Left ventricle myocardium superior (tissue), 1 donor: ENCODE measurements at regions not wholly inside any gene's neighbourhood (a gene's known extent, or its start where the extent isn't known, plus 50 kb on each side); places are given as distances from the start of the nearest gene placed in this dataset.

Source experiments
- ATAC-seq: fragments of 200-7000 bp; cut with Tn5 transposase; one replicate; pipeline ENCODE4 v1.9.1; 2020; ENCODE audit warnings: mild to moderate bottlenecking, moderate library complexity
- DNase-seq: peaks from one replicate; pipeline ENCODE4 v3.0.0-alpha.2; 2020
- intact Hi-C: fragments of 100-400 bp; cut with micrococcal nuclease; formaldehyde crosslinking; loops from one replicate; pipeline ENCODE4 v1.11.0; 2022
- donor health status: DM: no; HTN: yes; CAD: no; lungs with severe emphysema.

GRCh38 chr13:106689906-106690305 is 122.0 kb upstream of the ARGLU1 start:
- ATAC-seq (no peak), DNase-seq (no peak)
- intact Hi-C loops = no loop called here

- intact Hi-C loops = no loop called here
- DNase-seq (no peak), ATAC-seq (no peak)
Measured at GRCh38 chr13:106688940-106689339, 121.0 kb upstream of the ARGLU1 start.

- DNase-seq (no peak), ATAC-seq (no peak)
- intact Hi-C loops = no loop called here
Measured at GRCh38 chr13:106686163-106686562, 118.2 kb upstream of the ARGLU1 start.

GRCh38 chr13:106685143-106685542 is 117.2 kb upstream of the ARGLU1 start:
- ATAC-seq (no peak), DNase-seq (no peak)
- intact Hi-C loops = no loop called here

GRCh38 chr13:106683918-106684317 is 116.0 kb upstream of the ARGLU1 start:
- ATAC-seq (no peak), DNase-seq (no peak)
- intact Hi-C loops = no loop called here

GRCh38 chr13:106683179-106683578 is 115.2 kb upstream of the ARGLU1 start:
- no peak for DNase-seq
- ATAC-seq = no peak
- intact Hi-C loops = no loop called here

- ATAC-seq = no peak
- intact Hi-C loops = no loop called here
- DNase-seq = no peak
Measured at GRCh38 chr13:106681997-106682396, 114.1 kb upstream of the ARGLU1 start.

DNA sequence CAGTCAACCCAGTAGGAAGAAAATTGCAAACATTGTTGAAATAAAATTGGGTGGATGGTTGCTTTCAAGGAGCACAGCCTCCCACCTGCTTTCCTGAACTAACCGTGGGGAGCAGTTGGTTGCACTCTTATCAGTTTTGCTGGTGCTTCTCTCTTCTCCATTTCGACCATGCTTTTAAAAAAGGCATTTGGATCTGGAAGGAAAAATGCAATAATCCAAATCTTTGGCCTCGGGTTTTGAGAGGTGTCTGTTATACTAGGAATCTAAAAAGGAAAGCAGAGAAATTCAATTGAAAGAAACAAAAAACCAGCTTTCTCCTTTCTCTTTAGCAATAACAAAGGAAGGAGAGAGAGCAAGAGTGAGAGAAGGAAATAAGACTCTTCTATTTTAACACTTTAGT is 113.6 kb upstream of the ARGLU1 start:
- intact Hi-C loops = no loop called here
- DNase-seq = no peak
- ATAC-seq = no peak

DNA sequence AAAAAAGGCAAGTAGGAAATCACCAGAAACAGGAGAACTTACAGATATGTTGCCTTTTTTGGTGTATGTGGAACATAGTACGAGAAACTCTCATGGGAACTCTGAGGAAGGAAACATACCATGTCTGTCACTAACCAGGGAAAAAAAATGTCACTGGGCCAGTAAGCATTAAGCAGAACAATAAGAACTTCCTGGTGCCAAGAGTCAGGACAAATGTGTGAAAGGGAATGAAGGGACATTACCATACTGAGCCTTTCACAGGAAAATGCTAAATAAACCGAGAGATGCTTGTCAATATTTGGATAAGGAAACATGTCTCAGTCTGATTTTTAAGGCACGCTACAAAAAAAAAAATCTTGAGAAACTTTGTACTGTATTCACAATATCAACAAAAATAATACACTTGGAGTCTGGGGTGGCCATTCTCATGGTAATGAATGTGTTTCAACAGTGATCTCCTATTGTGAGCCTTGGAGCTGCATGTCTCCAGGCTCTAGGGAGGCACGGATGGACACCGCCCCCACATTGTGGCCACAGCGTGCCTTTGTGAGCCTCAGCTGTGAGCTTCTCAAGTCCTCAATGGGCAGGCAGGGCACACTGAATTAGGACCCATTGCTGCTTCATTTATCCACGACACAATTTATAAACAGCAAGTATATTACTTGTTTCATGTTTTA is 113.0 kb upstream of the ARGLU1 start:
- DNase-seq = no peak
- intact Hi-C loops = no loop called here
- peak; percentile 18 for ATAC-seq

DNA sequence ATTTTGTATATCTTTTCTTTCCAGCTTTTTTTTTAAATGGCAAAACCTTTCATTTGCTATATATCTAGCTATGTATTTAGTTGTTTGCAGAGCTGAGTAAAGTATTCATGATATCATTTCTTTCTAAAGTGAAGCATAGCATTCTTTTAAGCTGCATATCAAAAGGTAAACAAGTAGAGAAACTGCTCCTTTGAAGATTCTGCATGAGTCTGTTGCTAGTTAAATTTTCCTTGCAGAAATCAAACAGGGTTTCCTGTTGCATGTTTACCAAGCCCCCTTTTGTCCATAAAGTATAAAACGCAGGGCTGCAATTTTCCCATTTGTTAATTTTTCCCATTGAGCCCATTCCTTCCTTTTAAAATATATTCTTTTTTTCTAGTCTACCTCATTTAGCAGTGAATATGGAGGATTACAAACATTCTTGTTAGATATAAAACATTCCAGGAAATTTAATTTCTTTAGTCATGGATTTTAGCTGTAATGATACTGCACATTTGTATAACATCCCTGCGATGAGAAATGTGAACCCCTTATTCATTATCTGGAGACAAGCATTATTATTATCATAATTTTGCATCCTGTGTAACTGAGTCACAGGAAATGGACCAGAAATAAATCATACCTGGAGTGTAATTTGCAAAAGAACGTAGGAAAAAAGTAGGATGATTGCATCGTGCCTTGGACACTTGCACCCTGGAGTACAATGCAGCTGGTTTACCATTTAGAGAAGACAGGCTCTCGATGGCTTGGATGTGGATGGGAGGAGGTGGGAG is 110.9 kb upstream of the ARGLU1 start:
- ATAC-seq (no peak), DNase-seq (no peak)
- intact Hi-C loops = no loop called here

DNA sequence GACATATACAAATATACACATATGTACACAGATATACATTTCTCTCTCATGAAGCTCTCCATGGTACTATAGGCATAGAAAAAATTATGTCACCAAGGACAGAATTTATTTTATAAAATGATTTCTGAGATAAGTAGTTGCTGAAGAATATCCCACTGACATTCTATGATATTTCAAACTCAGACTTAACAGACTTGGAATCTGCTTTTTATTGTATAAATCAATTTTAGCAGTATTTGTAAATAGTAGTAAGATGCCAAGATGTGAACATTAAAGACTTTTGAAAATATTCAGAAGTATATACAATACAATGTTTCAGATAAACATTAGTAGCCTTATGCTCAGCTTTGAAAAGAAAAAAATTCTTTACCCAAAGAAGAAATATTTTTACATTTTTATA is 107.4 kb upstream of the ARGLU1 start:
- no peak for DNase-seq
- no peak for ATAC-seq
- intact Hi-C loops = no loop called here

- intact Hi-C loops = no loop called here
- ATAC-seq = no peak
- no peak for DNase-seq
Measured at GRCh38 chr13:106660746-106661625, 93.0 kb upstream of the ARGLU1 start.

DNA sequence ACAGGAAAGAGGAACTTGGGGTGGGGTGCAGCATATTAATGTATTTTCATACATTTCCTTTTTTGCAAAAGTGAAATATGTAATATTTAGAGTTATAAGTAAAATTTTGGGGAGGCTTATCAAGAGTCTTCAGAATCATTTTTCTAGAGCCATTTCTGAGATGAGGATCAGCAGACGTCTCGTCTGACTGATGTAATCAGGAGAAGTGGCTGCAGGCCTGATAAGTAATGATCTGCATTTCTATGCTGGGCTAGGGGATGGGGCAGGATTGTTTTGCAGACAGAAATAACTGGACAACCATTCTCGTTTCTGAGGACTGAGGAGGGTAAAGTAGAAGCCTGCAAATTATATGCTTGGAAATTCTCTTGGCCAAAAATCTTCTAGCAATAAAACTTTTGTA is 89.2 kb upstream of the ARGLU1 start:
- DNase-seq = no peak
- ATAC-seq = no peak
- intact Hi-C loops = no loop called here

DNA sequence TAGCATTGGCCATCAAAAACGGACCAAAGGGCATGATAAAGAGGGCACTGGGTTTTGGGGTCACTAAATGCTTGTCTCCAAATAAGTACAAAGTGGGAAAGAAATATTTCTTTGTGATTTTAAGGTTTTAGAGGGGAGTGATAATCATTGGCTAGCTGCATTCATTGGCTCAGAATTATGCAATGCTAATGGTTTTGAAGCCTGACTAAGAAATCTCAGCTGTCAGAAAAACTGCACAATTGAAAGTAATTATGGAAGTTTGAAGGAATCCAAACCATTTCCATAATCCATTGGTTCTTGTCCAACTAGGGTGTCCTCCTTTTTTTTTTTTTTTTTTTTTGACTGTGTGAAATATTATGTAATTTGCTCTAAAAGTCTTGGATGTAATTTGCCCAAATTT is 88.2 kb upstream of the ARGLU1 start:
- ATAC-seq = peak; percentile 34
- no peak for DNase-seq
- intact Hi-C loops = no loop called here

- ATAC-seq (peak; percentile 22), DNase-seq (no peak)
- intact Hi-C loops = no loop called here
Measured at GRCh38 chr13:106651442-106651841, 83.5 kb upstream of the ARGLU1 start.

GRCh38 chr13:106650690-106651205 is 82.8 kb upstream of the ARGLU1 start:
- no peak for ATAC-seq
- intact Hi-C loops = no loop called here
- DNase-seq = no peak

- intact Hi-C loops = no loop called here
- DNase-seq (no peak), ATAC-seq (peak; percentile 28)
Measured at GRCh38 chr13:106649495-106649894, 81.6 kb upstream of the ARGLU1 start.

DNA sequence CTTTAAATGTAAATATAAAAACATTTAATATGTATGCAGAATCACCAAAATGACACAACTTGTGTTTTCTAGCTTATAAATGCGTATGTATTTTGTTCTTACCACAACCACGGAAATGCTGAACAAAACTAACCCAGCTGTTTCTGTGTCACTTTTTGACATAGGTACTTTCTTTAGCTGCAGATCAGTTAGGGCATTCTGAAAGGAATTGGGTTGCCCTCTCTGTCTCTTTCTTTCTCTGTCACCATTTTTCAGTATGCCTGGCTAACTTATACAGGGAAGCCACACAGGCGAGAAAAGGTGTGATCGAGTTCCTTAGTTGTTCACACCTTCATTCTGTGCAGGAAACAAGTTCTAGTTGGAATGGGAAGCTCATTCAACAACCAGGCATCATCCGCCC is 72.6 kb upstream of the ARGLU1 start:
- intact Hi-C loops = no loop called here
- DNase-seq = no peak

GRCh38 chr13:106637519-106637918 is 69.6 kb upstream of the ARGLU1 start:
- ATAC-seq (no peak), DNase-seq (no peak)
- intact Hi-C loops = no loop called here

More for the DNA sequence above, 72.6 kb upstream of the ARGLU1 start:
- ATAC-seq = no peak

DNA sequence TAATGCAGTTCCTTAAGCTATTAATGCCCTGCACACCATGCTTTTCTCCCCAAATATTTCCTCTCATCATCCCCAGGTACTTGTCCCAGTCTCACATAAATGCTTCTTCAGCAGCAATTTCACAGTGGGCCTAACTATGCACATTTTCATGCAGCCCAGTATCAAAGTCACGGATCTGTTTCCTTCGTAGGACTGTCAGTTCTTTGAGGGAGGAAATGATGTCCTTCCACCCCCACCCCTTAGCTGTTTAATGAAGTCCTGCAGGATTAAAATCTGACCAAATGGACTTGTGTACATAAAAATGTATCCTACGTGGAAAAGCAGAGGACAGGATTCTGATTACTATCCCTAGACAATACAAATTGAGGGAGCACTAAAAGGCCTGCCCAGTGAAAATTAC is 68.6 kb upstream of the ARGLU1 start:
- intact Hi-C loops = no loop called here
- ATAC-seq = peak; percentile 22
- DNase-seq = no peak
